OCI-LY3 (cell line): ENCODE measurements at regions not wholly inside any gene's neighbourhood (a gene's known extent, or its start where the extent isn't known, plus 50 kb on each side); places are given as distances from the start of the nearest gene placed in this dataset.

Experiments
- H2AFZ ChIP-seq: fragments of 200-600, 300-600 bp; shearing (Covaris generic); 2 replicates; pipeline ENCODE4 v1.6.0; 2014; ENCODE audit warnings: antibody characterized with exemption, low read depth, low read length
- H3K27ac ChIP-seq: fragments of 200-600, 300-600 bp; sonication (generic); 2 replicates; pipeline ENCODE4 v1.5.1; 2014; ENCODE audit warnings: mild to moderate bottlenecking, low read length, moderate library complexity, mixed read lengths
- H3K27me3 ChIP-seq: fragments of 200-600, 300-600 bp; sonication (generic); 2 replicates; pipeline ENCODE4 v1.6.1; 2014; ENCODE audit warnings: low read depth, low read length, mixed read lengths
- H3K36me3 ChIP-seq: fragments of 200-600, 300-600 bp; sonication (generic); replicated peaks from 2 replicates; pipeline ENCODE3; 2014; ENCODE audit warnings: low read depth, low read length, mixed read lengths
- H3K4me1 ChIP-seq: fragments of 300-600, 200-600 bp; sonication (generic); 2 replicates; pipeline ENCODE4 v1.6.1; 2014; ENCODE audit warnings: low read length, mixed read lengths
- H3K4me2 ChIP-seq: fragments of 200-600, 300-600 bp; sonication (generic); 2 replicates; pipeline ENCODE4 v1.6.1; 2014; ENCODE audit warnings: low read length, mixed read lengths
- H3K4me3 ChIP-seq: fragments of 300-600, 200-600 bp; sonication (generic); 2 replicates; pipeline ENCODE4 v1.5.1; 2014; ENCODE audit warnings: antibody characterized with exemption, mild to moderate bottlenecking, low read length, moderate library complexity
- H3K79me2 ChIP-seq: fragments of 300-600, 200-600 bp; shearing (Covaris generic); 2 replicates; pipeline ENCODE4 v1.6.1; 2014; ENCODE audit warnings: mild to moderate bottlenecking, low read length, mixed read lengths
- H3K9ac ChIP-seq: fragments of 300-600, 200-600 bp; shearing (Covaris generic); 2 replicates; pipeline ENCODE4 v1.6.0; 2014; ENCODE audit warnings: mild to moderate bottlenecking, low read length, moderate library complexity
- H3K9me3 ChIP-seq: fragments of 200-600, 300-600 bp; shearing (Covaris generic); 2 replicates; pipeline ENCODE4 v1.6.1; 2014; ENCODE audit warnings: low read length, mixed read lengths; ENCODE audit not compliant: insufficient read depth
- H4K20me1 ChIP-seq: fragments of 200-600, 300-600 bp; sonication (generic); 2 replicates; pipeline ENCODE4 v1.6.1; 2016; ENCODE audit warnings: low read length, mixed read lengths; ENCODE audit not compliant: insufficient read depth
- CTCF ChIP-seq: fragments of 200-600, 300-600 bp; sonication (generic); IDR thresholded peaks from 2 replicates; pipeline ENCODE4 v1.5.1; 2014; ENCODE audit warnings: antibody characterized with exemption, low read length, low read depth
- EZH2phosphoT487 ChIP-seq: fragments of 200-600 bp; shearing (Covaris generic); IDR thresholded peaks from 2 replicates; pipeline ENCODE4 v1.6.1; 2018; ENCODE audit warnings: antibody characterized with exemption, mixed run types, low read depth

GRCh38 chr2:16204251-16204650, 263.9 kb downstream of the MYCN start:
- H3K4me1 ChIP-seq = no peaks in the 10 kb centered on the region
- H3K79me2 ChIP-seq = no peaks in the 10 kb centered on the region
- H3K27ac ChIP-seq = no peak overlapping the region
- H3K27me3 ChIP-seq = no peaks in the 10 kb centered on the region
- no peak overlapping the region for H3K4me3 ChIP-seq
- no peak overlapping the region for H3K9ac ChIP-seq
- no peaks in the 10 kb centered on the region for H3K36me3 ChIP-seq
- no peak for TF ChIP-seq CTCF
- H3K9me3 ChIP-seq = no peaks in the 10 kb centered on the region
- H2AFZ ChIP-seq = no peak overlapping the region
- no peak overlapping the region for H3K4me2 ChIP-seq
- H4K20me1 ChIP-seq = no peaks in the 10 kb centered on the region

DNA sequence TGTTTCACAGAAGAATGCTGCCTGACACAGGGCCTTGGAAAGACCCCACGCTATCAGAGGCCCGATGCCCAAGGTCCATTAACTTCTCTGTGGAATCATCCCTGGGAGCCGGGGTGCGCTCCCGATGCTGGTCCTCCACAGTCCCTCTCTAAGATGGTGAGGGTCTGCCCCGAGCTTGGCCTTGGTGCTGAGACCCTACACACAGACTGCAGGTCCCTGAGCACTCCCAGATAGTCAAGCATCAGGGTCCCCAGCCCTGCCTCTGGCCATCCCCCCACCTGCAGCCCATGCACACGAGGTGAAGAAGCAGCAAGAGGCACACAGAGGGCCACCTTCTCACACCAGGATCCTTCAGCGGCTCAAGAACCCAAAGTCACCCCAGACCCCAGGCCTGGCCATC, 263.3 kb downstream of the MYCN start:
- Histone ChIP-seq H3K79me2 (no peaks in the 10 kb centered on the region), H3K9ac (no peak overlapping the region), H4K20me1 (no peaks in the 10 kb centered on the region), H2AFZ (no peak overlapping the region), H3K9me3 (no peaks in the 10 kb centered on the region), H3K4me3 (no peak overlapping the region), H3K36me3 (no peaks in the 10 kb centered on the region), H3K27me3 (no peaks in the 10 kb centered on the region), H3K4me2 (no peak overlapping the region), H3K27ac (no peak overlapping the region), H3K4me1 (no peaks in the 10 kb centered on the region)
- no peak for TF ChIP-seq CTCF
- no peak for TF ChIP-seq EZH2phosphoT487

DNA sequence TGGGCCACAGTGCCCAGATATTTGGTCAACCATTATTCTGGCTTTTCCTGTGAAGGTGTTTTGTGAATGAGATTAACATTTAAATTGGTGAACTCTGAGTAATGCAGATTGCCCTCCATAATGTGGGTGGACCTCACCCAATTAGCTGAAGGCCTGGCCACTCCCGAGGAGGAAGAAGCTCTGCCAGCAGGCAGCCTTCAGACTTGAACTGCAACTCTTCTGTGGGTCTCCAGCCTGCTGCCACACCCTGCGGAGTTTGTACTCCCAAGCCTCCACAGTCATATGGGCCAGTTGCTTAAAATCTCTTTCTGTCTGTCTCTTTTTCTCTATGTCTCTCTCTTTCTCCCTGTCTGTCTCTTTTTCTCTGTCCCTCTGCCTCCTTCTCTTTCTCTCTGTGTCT, 262.7 kb downstream of the MYCN start:
- H3K9me3 ChIP-seq = no peaks in the 10 kb centered on the region
- H4K20me1 ChIP-seq = no peaks in the 10 kb centered on the region
- no peaks in the 10 kb centered on the region for H3K4me1 ChIP-seq
- no peak for TF ChIP-seq EZH2phosphoT487
- no peak for TF ChIP-seq CTCF
- no peak overlapping the region for H2AFZ ChIP-seq
- H3K36me3 ChIP-seq = no peaks in the 10 kb centered on the region
- no peak overlapping the region for H3K4me2 ChIP-seq
- no peaks in the 10 kb centered on the region for H3K27me3 ChIP-seq
- no peaks in the 10 kb centered on the region for H3K79me2 ChIP-seq
- no peak overlapping the region for H3K4me3 ChIP-seq
- H3K9ac ChIP-seq = no peak overlapping the region
- no peak overlapping the region for H3K27ac ChIP-seq

DNA sequence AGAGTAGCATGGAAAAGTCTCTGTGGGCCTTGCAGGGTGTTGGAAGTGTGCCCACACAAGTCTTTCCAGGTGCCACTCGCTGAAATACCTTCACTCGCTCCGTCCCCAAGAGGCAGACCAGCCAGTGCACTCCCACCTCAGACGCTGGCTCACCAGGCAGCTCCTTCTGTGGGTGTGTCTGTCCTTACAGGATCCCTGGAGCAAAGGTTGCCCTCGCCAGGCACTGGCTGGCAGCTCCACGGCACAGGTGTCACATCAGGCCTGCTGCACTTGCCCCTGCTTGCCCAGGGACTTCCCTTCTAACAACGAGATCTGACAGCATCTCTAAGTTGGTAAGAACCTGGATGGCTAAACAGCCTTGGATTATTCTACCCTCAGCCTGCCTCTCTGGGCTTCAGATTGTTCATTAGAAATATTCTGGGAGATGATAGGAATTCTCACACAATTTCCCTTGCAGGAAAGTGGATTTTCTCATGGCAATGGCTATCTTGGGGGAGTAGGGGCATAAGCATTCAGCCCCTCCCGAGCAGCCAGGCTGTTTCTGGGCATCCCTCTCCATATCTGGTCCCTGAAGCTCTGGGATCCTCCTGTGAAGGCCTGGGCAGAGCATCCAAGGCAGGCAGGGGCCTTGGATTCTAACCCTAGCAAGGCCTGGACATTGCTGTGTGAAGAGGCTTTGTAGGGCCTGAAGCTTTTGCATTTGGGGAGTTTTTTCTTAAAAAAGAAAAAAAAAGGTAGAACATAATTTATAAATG, 262.1 kb downstream of the MYCN start:
- Histone ChIP-seq H3K4me2 (no peak overlapping the region), H3K4me1 (no peaks in the 10 kb centered on the region), H3K27ac (no peak overlapping the region), H3K9me3 (no peaks in the 10 kb centered on the region), H3K4me3 (no peak overlapping the region), H3K36me3 (no peaks in the 10 kb centered on the region), H4K20me1 (no peaks in the 10 kb centered on the region), H3K79me2 (no peaks in the 10 kb centered on the region), H2AFZ (no peak overlapping the region), H3K27me3 (no peaks in the 10 kb centered on the region), H3K9ac (no peak overlapping the region)
- TF ChIP-seq CTCF = no peak
- TF ChIP-seq EZH2phosphoT487 = no peak
